NB4 (cell line): ENCODE measurements at regions not wholly inside any gene's neighbourhood (a gene's known extent, or its start where the extent isn't known, plus 50 kb on each side); places are given as distances from the start of the nearest gene placed in this dataset.

ENCODE experiments used
- MAX ChIP-seq: IDR thresholded peaks from 2 replicates; pipeline ENCODE4 v1.6.1; 2011; ENCODE audit warnings: low read depth, low read length
- MYC ChIP-seq: IDR thresholded peaks from 2 replicates; pipeline ENCODE4 v1.6.1; 2011; ENCODE audit warnings: low read depth, low read length
- POLR2A ChIP-seq: IDR thresholded peaks from 2 replicates; pipeline ENCODE4 v1.6.1; 2011; ENCODE audit warnings: mild to moderate bottlenecking; ENCODE audit not compliant: insufficient read length; ENCODE audit errors: extremely low read depth
- TF ChIP-seq, protein P1 (sequence below): IDR thresholded peaks from one replicate; pipeline ENCODE4 v1.5.1; 2012; ENCODE audit warnings: low read depth, low read length

DNA sequence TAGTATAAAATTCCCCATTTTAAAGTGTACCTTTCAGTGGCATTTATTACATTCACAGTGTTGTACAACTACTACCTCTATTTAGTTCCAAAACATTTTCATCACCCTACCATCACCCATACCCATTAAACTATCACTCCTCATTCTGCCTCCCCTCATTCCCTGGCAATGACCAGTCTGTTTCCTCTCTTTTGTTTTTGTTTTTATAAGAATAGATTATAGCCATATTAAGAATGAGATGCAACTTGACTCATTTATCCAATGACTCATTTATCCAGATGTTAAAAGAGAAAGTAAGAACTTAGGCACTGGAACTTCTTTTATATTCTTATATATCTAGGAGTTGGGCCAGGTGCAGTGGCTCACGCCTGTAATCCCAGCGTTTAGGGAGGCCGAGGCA is 156.3 kb downstream of the FAT3 start:
- TF ChIP-seq, protein P1, sequence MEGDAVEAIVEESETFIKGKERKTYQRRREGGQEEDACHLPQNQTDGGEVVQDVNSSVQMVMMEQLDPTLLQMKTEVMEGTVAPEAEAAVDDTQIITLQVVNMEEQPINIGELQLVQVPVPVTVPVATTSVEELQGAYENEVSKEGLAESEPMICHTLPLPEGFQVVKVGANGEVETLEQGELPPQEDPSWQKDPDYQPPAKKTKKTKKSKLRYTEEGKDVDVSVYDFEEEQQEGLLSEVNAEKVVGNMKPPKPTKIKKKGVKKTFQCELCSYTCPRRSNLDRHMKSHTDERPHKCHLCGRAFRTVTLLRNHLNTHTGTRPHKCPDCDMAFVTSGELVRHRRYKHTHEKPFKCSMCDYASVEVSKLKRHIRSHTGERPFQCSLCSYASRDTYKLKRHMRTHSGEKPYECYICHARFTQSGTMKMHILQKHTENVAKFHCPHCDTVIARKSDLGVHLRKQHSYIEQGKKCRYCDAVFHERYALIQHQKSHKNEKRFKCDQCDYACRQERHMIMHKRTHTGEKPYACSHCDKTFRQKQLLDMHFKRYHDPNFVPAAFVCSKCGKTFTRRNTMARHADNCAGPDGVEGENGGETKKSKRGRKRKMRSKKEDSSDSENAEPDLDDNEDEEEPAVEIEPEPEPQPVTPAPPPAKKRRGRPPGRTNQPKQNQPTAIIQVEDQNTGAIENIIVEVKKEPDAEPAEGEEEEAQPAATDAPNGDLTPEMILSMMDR: no peak
- TF ChIP-seq POLR2A (no peak), MAX (no peak), MYC (no peak)
